GM21529 (cell line): ENCODE measurements at regions not wholly inside any gene's neighbourhood (a gene's known extent, or its start where the extent isn't known, plus 50 kb on each side); places are given as distances from the start of the nearest gene placed in this dataset.
A peak's percentile ranks its signal among the peaks of the same experiment; 100 is the strongest.
"Not testable (repeated sequence)": the region's sequence is repeated elsewhere in the genome, so short reads cannot be mapped to it uniquely, and the experiment has no call there.

ENCODE experiments used
- ATAC-seq: cut with Tn5 transposase; IDR thresholded peaks from one replicate; pipeline ENCODE4 v1.9.1; 2021; ENCODE audit not compliant: unreplicated experiment

- no peak for ATAC-seq
Measured at GRCh38 chr13:66237411-66238062, 992.6 kb downstream of the PCDH9 start.

- ATAC-seq, result no peak
Measured at GRCh38 chr13:66234159-66234558, 996.0 kb downstream of the PCDH9 start.

- ATAC-seq, result not testable (repeated sequence)
Measured at GRCh38 chr13:66231958-66232357, 998.2 kb downstream of the PCDH9 start.

- ATAC-seq, result no peak
Measured at GRCh38 chr13:66225072-66225471, 1005.1 kb downstream of the PCDH9 start.

- ATAC-seq, result no peak
Measured at GRCh38 chr13:66224663-66225062, 1005.5 kb downstream of the PCDH9 start.

GRCh38 chr13:66222926-66223325, 1007.2 kb downstream of the PCDH9 start:
- no peak for ATAC-seq

- no peak for ATAC-seq
Measured at GRCh38 chr13:66222127-66222526, 1008.0 kb downstream of the PCDH9 start.

- no peak for ATAC-seq
Measured at GRCh38 chr13:66219506-66219905, 1010.6 kb downstream of the PCDH9 start.

- ATAC-seq, result no peak
Measured at GRCh38 chr13:66218583-66218982, 1011.6 kb downstream of the PCDH9 start.

GRCh38 chr13:66216728-66217127, 1013.4 kb downstream of the PCDH9 start:
- no peak for ATAC-seq

- ATAC-seq, result no peak
Measured at GRCh38 chr13:66214467-66214866, 1015.7 kb downstream of the PCDH9 start.

- ATAC-seq, result peak; percentile 57
Measured at GRCh38 chr13:66212511-66212910, 1017.6 kb downstream of the PCDH9 start.

GRCh38 chr13:66210677-66211076, 1019.5 kb downstream of the PCDH9 start:
- ATAC-seq, result no peak

GRCh38 chr13:66208589-66208988, 1021.5 kb downstream of the PCDH9 start:
- ATAC-seq, result no peak

GRCh38 chr13:66207610-66208009, 1022.5 kb downstream of the PCDH9 start:
- ATAC-seq, result no peak

GRCh38 chr13:66205807-66206206, 1024.3 kb downstream of the PCDH9 start:
- ATAC-seq, result no peak

GRCh38 chr13:66200555-66200954, 1029.6 kb downstream of the PCDH9 start:
- ATAC-seq, result no peak

- ATAC-seq, result no peak
Measured at GRCh38 chr13:66195238-66195637, 1034.9 kb downstream of the PCDH9 start.

GRCh38 chr13:66189986-66190385, 1040.2 kb downstream of the PCDH9 start:
- no peak for ATAC-seq

GRCh38 chr13:66180836-66181235, 1049.3 kb downstream of the PCDH9 start:
- no peak for ATAC-seq

GRCh38 chr13:66171920-66172319, 1058.2 kb downstream of the PCDH9 start:
- no peak for ATAC-seq

GRCh38 chr13:66162470-66162869, 1067.7 kb downstream of the PCDH9 start:
- ATAC-seq, result no peak

- ATAC-seq, result no peak
Measured at GRCh38 chr13:66159511-66159910, 1070.6 kb downstream of the PCDH9 start.
